ENCODE measurements at regions not wholly inside any gene's neighbourhood (a gene's known extent, or its start where the extent isn't known, plus 50 kb on each side); places are given as distances from the start of the nearest gene placed in this dataset.

GRCh38 chr10:42940487-42941294 is 136.2 kb upstream of the RET start:
- H3K9ac ChIP-seq (ENCODE audit: insufficient read depth, low read length) = no peak overlapping the region
- DNase-seq (ENCODE audit: low read depth in 2 of 2) = no peak

GRCh38 chr10:42941295-42941644 is 135.6 kb upstream of the RET start:
- DNase-seq (ENCODE audit: low read depth in 2 of 2) = no peak
- Histone ChIP-seq H4K20me1 (ENCODE audit: control insufficient read depth, extremely low read depth, insufficient read depth, low read length) (no peaks in the 10 kb centered on the region), H3K9me3 (ENCODE audit: control insufficient read depth, insufficient read depth, low read depth, low read length) (no peaks in the 10 kb centered on the region), H3K9ac (ENCODE audit: insufficient read depth, low read length) (no peak overlapping the region), H3K79me2 (ENCODE audit: control insufficient read depth, insufficient read depth, low read length) (no peaks in the 10 kb centered on the region), H2AFZ (ENCODE audit: low read length) (no peak overlapping the region), H3K4me3 (replicated peaks in 1 of 4; ENCODE audit: control extremely low read depth in 1 of 4, insufficient read depth in 1 of 4, low read depth in 3 of 4, low read length in 4 of 4) (no peak overlapping the region), H3K27me3 (ENCODE audit: control insufficient read depth, insufficient read depth, low read length) (no peaks in the 10 kb centered on the region), H3K36me3 (ENCODE audit: control insufficient read depth, insufficient read depth, low read length) (no peaks in the 10 kb centered on the region), H3K27ac (ENCODE audit: insufficient read depth, low read length) (no peak overlapping the region), H3K4me2 (ENCODE audit: extremely low read depth, insufficient read depth, low read length) (no peak overlapping the region), H3K4me1 (ENCODE audit: control insufficient read depth, extremely low read depth, insufficient read depth, low read length) (no peaks in the 10 kb centered on the region)
- no peak for TF ChIP-seq CTCF (conservative IDR thresholded peaks at IDR 0.05 in 1 of 2, IDR thresholded peaks at IDR 0.05 in 1 of 2; ENCODE audit: low read depth in 1 of 2, low read length in 2 of 2)
- no peak for TF ChIP-seq EZH2 (IDR thresholded peaks at IDR 0.05; ENCODE audit: low read length, missing control alignments)

More at GRCh38 chr10:42940487-42941294, 136.2 kb upstream of the RET start:
- H3K27ac ChIP-seq (ENCODE audit: insufficient read depth, low read length) = no peak overlapping the region
- H3K36me3 ChIP-seq (ENCODE audit: control insufficient read depth, insufficient read depth, low read length) = no peaks in the 10 kb centered on the region
- H4K20me1 ChIP-seq (ENCODE audit: control insufficient read depth, extremely low read depth, insufficient read depth, low read length) = no peaks in the 10 kb centered on the region
- no peaks in the 10 kb centered on the region for H3K9me3 ChIP-seq (ENCODE audit: control insufficient read depth, insufficient read depth, low read depth, low read length)
- H3K4me2 ChIP-seq (ENCODE audit: extremely low read depth, insufficient read depth, low read length) = no peak overlapping the region
- no peak overlapping the region for H2AFZ ChIP-seq (ENCODE audit: low read length)
- no peaks in the 10 kb centered on the region for H3K79me2 ChIP-seq (ENCODE audit: control insufficient read depth, insufficient read depth, low read length)
- no peak overlapping the region for H3K4me3 ChIP-seq (replicated peaks in 1 of 4; ENCODE audit: control extremely low read depth in 1 of 4, insufficient read depth in 1 of 4, low read depth in 3 of 4, low read length in 4 of 4)
- H3K27me3 ChIP-seq (ENCODE audit: control insufficient read depth, insufficient read depth, low read length) = no peaks in the 10 kb centered on the region
- no peak for TF ChIP-seq EZH2 (IDR thresholded peaks at IDR 0.05; ENCODE audit: low read length, missing control alignments)
- no peak for TF ChIP-seq CTCF (conservative IDR thresholded peaks at IDR 0.05 in 1 of 2, IDR thresholded peaks at IDR 0.05 in 1 of 2; ENCODE audit: low read depth in 1 of 2, low read length in 2 of 2)
- H3K4me1 ChIP-seq (ENCODE audit: control insufficient read depth, extremely low read depth, insufficient read depth, low read length) = no peaks in the 10 kb centered on the region

- Histone ChIP-seq H3K4me3 (replicated peaks in 1 of 4; ENCODE audit: control extremely low read depth in 1 of 4, insufficient read depth in 1 of 4, low read depth in 3 of 4, low read length in 4 of 4) (no peak overlapping the region), H3K79me2 (ENCODE audit: control insufficient read depth, insufficient read depth, low read length) (no peaks in the 10 kb centered on the region), H3K4me1 (ENCODE audit: control insufficient read depth, extremely low read depth, insufficient read depth, low read length) (no peaks in the 10 kb centered on the region), H2AFZ (ENCODE audit: low read length) (no peak overlapping the region), H3K27me3 (ENCODE audit: control insufficient read depth, insufficient read depth, low read length) (no peaks in the 10 kb centered on the region), H3K36me3 (ENCODE audit: control insufficient read depth, insufficient read depth, low read length) (no peaks in the 10 kb centered on the region), H3K9ac (ENCODE audit: insufficient read depth, low read length) (no peak overlapping the region), H3K4me2 (ENCODE audit: extremely low read depth, insufficient read depth, low read length) (no peak overlapping the region), H4K20me1 (ENCODE audit: control insufficient read depth, extremely low read depth, insufficient read depth, low read length) (no peaks in the 10 kb centered on the region), H3K9me3 (ENCODE audit: control insufficient read depth, insufficient read depth, low read depth, low read length) (no peaks in the 10 kb centered on the region), H3K27ac (ENCODE audit: insufficient read depth, low read length) (no peak overlapping the region)
- TF ChIP-seq EZH2 (IDR thresholded peaks at IDR 0.05; ENCODE audit: low read length, missing control alignments) (no peak), CTCF (conservative IDR thresholded peaks at IDR 0.05 in 1 of 2, IDR thresholded peaks at IDR 0.05 in 1 of 2; ENCODE audit: low read depth in 1 of 2, low read length in 2 of 2) (no peak)
- no peak for DNase-seq (ENCODE audit: low read depth in 2 of 2)
These were observed 135.1 kb upstream of the RET start for GRCh38 chr10:42941790-42942189.
